HG03558 (cell line): ENCODE measurements at regions not wholly inside any gene's neighbourhood (a gene's known extent, or its start where the extent isn't known, plus 50 kb on each side); places are given as distances from the start of the nearest gene placed in this dataset.
"Not testable (repeated sequence)": the region's sequence is repeated elsewhere in the genome, so short reads cannot be mapped to it uniquely, and the experiment has no call there.

ENCODE experiments used
- ATAC-seq: cut with Tn5 transposase; IDR thresholded peaks from one replicate; pipeline ENCODE4 v1.9.1; 2021; ENCODE audit warnings: moderate number of reproducible peaks; ENCODE audit not compliant: unreplicated experiment; ENCODE audit errors: extremely low read depth

- ATAC-seq, result no peak
These were observed 444.2 kb downstream of the SQOR start for GRCh38 chr15:46079046-46079445.

- no peak for ATAC-seq
These were observed 445.2 kb downstream of the SQOR start for GRCh38 chr15:46080016-46080415.

GRCh38 chr15:46088486-46089445 lies 453.9 kb downstream of the SQOR start:
- ATAC-seq, result no peak

GRCh38 chr15:46089467-46089935 lies 454.7 kb downstream of the SQOR start:
- no peak for ATAC-seq

- no peak for ATAC-seq
These were observed 457.1 kb downstream of the SQOR start for GRCh38 chr15:46091860-46092450.

- not testable (repeated sequence) for ATAC-seq
These were observed 463.2 kb downstream of the SQOR start for GRCh38 chr15:46098006-46098405.

GRCh38 chr15:46110755-46111154 lies 475.9 kb downstream of the SQOR start:
- ATAC-seq, result no peak

GRCh38 chr15:46111730-46112129 lies 476.9 kb downstream of the SQOR start:
- no peak for ATAC-seq

GRCh38 chr15:46117071-46117470 lies 482.2 kb downstream of the SQOR start:
- ATAC-seq, result no peak

- ATAC-seq, result no peak
These were observed 485.9 kb downstream of the SQOR start for GRCh38 chr15:46120713-46121112.

GRCh38 chr15:46121441-46121840 lies 486.6 kb downstream of the SQOR start:
- ATAC-seq, result no peak

- ATAC-seq, result no peak
These were observed 491.8 kb downstream of the SQOR start for GRCh38 chr15:46126581-46126980.

- no peak for ATAC-seq
These were observed 492.6 kb downstream of the SQOR start for GRCh38 chr15:46127361-46127874.

GRCh38 chr15:46129145-46129544 lies 494.3 kb downstream of the SQOR start:
- ATAC-seq, result no peak

GRCh38 chr15:46131876-46132275 lies 497.0 kb downstream of the SQOR start:
- no peak for ATAC-seq

GRCh38 chr15:46137443-46137842 lies 502.6 kb downstream of the SQOR start:
- ATAC-seq, result no peak

- ATAC-seq, result no peak
These were observed 511.2 kb downstream of the SQOR start for GRCh38 chr15:46146002-46146401.

- no peak for ATAC-seq
These were observed 512.1 kb downstream of the SQOR start for GRCh38 chr15:46146915-46147314.

- no peak for ATAC-seq
These were observed 517.0 kb downstream of the SQOR start for GRCh38 chr15:46151786-46152185.

GRCh38 chr15:46166750-46167149 lies 531.9 kb downstream of the SQOR start:
- no peak for ATAC-seq

- no peak for ATAC-seq
These were observed 535.5 kb downstream of the SQOR start for GRCh38 chr15:46170326-46170725.
